Keratinocyte (primary cell): ENCODE measurements at regions not wholly inside any gene's neighbourhood (a gene's known extent, or its start where the extent isn't known, plus 50 kb on each side); places are given as distances from the start of the nearest gene placed in this dataset.

Experiments used
- DNase-seq: peaks from one replicate; pipeline ENCODE4 v3.0.0-alpha.2; 2011; ENCODE audit warnings: low read depth, missing footprints, low spot score
- FAIRE-seq: peaks from 2 replicates; lab custom pipeline; 2011; peaks lifted over from hg19 to GRCh38; lab: Jason Lieb, UNC
- H2AFZ ChIP-seq: 2 replicates; pipeline ENCODE4 v1.6.0; 2012; ENCODE audit warnings: low read length, control low read depth, inconsistent platforms; ENCODE audit not compliant: control insufficient read depth
- H3K27ac ChIP-seq: 2 replicates; pipeline ENCODE4 v1.5.1; 2011; ENCODE audit warnings: low read length; ENCODE audit not compliant: control insufficient read depth, insufficient read depth
- H3K27me3 ChIP-seq: 3 replicates; pipeline ENCODE4 v1.6.0; 2011; ENCODE audit warnings: low read length; ENCODE audit not compliant: control insufficient read depth, insufficient read depth; ENCODE audit errors: extremely low read depth
- H3K36me3 ChIP-seq, 2 experiments: 2 replicates in 1 of 2; 3 replicates in 1 of 2; pipeline ENCODE4 v1.5.1; 2011; ENCODE audit warnings: low read length in 2 of 2, mild to moderate bottlenecking in 1 of 2; ENCODE audit not compliant: control insufficient read depth in 2 of 2, insufficient read depth in 2 of 2; ENCODE audit errors: extremely low read depth in 1 of 2
- H3K4me1 ChIP-seq: 3 replicates; pipeline ENCODE4 v1.5.1; 2011; ENCODE audit warnings: low read length; ENCODE audit not compliant: control insufficient read depth, insufficient read depth; ENCODE audit errors: extremely low read depth
- H3K4me2 ChIP-seq: 3 replicates; pipeline ENCODE4 v1.6.0; 2011; ENCODE audit warnings: low read depth, low read length; ENCODE audit not compliant: control insufficient read depth, insufficient read depth; ENCODE audit errors: extremely low read depth
- H3K4me3 ChIP-seq, 3 experiments: fragments of 200-600 bp in 1 of 3; sonication (generic) in 1 of 3; 2 replicates in 2 of 3; 3 replicates in 1 of 3; pipeline ENCODE4 v1.5.1; 2011 to 2016; ENCODE audit warnings: low read length in 3 of 3, mild to moderate bottlenecking in 3 of 3, control low read depth in 2 of 3, inconsistent platforms in 1 of 3, low read depth in 1 of 3, mixed read lengths in 1 of 3, mixed run types in 1 of 3, moderate library complexity in 1 of 3; ENCODE audit not compliant: control insufficient read depth in 2 of 3, insufficient read depth in 2 of 3; ENCODE audit errors: extremely low read depth in 1 of 3
- H3K79me2 ChIP-seq: 2 replicates; pipeline ENCODE4 v1.6.0; 2012; ENCODE audit warnings: low read length; ENCODE audit not compliant: control insufficient read depth, insufficient read depth
- H3K9ac ChIP-seq: 3 replicates; pipeline ENCODE4 v1.6.0; 2011; ENCODE audit warnings: low read length; ENCODE audit not compliant: control insufficient read depth, insufficient read depth; ENCODE audit errors: extremely low read depth
- H3K9me1 ChIP-seq: 3 replicates; pipeline ENCODE4 v1.6.0; 2011; ENCODE audit warnings: low read length; ENCODE audit not compliant: control insufficient read depth, insufficient read depth; ENCODE audit errors: extremely low read depth
- H3K9me3 ChIP-seq: 2 replicates; pipeline ENCODE4 v1.5.1; 2012; ENCODE audit warnings: low read depth, low read length; ENCODE audit not compliant: control insufficient read depth
- H4K20me1 ChIP-seq: 3 replicates; pipeline ENCODE4 v1.6.0; 2011; ENCODE audit warnings: low read length; ENCODE audit not compliant: control insufficient read depth, insufficient read depth; ENCODE audit errors: extremely low read depth
- CTCF ChIP-seq, 3 experiments: IDR thresholded peaks in 1 of 3; conservative IDR thresholded peaks in 1 of 3; optimal IDR thresholded peaks in 1 of 3; 2 replicates in 2 of 3; 3 replicates in 1 of 3; pipeline versions ENCODE3 to v1.5.1; 2011; ENCODE audit warnings: low read length in 3 of 3, mild to moderate bottlenecking in 3 of 3, moderate library complexity in 2 of 3, control low read depth in 1 of 3, inconsistent platforms in 1 of 3; ENCODE audit not compliant: insufficient read depth in 2 of 3; ENCODE audit errors: extremely low read depth in 1 of 3
- EZH2 ChIP-seq: IDR thresholded peaks from one replicate; pipeline ENCODE4 v1.6.1; 2012; ENCODE audit warnings: inconsistent platforms, mild to moderate bottlenecking, low read length, moderate library complexity
- dilution Hi-C: fragments of 300-500 bp; cut with MboI; formaldehyde crosslinking; loops from one replicate; pipeline ENCODE4 v1.7.0; 2020; ENCODE audit warnings: low sequenced_read_pairs; ENCODE audit not compliant: extremely low pct_ligation_motif_present

DNA sequence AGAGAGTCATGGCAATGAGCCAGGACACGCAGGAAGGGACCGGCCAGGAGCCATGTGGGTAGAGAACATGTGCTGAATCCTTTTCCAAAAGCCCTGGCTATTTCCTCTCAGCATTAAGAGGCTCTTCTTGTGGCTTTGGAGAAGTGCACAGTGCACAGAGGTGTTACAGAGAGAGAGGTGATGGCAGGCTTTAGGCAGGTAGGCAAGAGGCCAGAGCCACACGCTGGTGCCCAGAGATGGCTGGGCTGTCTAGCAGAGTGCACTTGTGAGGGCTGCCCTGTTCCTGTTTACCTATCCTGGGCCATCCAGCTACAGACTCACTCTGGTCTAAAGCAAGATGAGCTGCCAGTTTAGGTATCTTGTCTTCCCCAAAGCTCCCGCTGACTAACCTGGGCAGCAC is 402.6 kb downstream of the OCA2 start:
- no peak overlapping the region for H3K27ac ChIP-seq
- no peak for FAIRE-seq
- no peak for DNase-seq

DNA sequence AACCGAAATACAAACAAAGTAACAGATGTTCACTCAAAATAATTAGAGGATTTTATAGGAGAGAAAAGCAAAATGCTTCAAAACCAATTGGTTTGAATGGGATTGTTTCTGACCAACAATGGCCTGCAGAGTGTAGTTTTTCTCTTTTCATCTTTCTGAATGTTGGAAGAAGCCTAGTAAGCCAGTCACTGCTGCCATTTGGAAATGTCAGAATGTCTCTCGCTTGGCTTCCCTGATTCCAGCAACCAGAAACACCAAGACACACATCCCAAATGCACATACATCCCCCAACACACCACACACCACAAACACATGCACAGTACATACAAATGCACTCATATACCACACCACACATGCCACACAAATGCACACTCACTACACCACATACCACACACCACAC is 403.4 kb downstream of the OCA2 start:
- Histone ChIP-seq H3K79me2 (no peaks in the 10 kb centered on the region), H3K27ac (no peak overlapping the region), H3K4me3 (no peak overlapping the region), H3K9me3 (no peaks in the 10 kb centered on the region), H3K9ac (no peak overlapping the region), H4K20me1 (no peaks in the 10 kb centered on the region), H3K36me3 (no peaks in the 10 kb centered on the region), H3K4me2 (no peak overlapping the region), H3K9me1 (no peaks in the 10 kb centered on the region), H3K4me1 (peaks cover 4% of the 10 kb centered on the region), H2AFZ (no peak overlapping the region), H3K27me3 (no peaks in the 10 kb centered on the region)
- TF ChIP-seq EZH2 = no peak
- no peak for TF ChIP-seq CTCF (optimal IDR thresholded peaks at IDR 0.05 in 1 of 3, IDR thresholded peaks at IDR 0.05 in 1 of 3, conservative IDR thresholded peaks at IDR 0.05 in 1 of 3; ENCODE audit: extremely low read depth in 1 of 3, insufficient read depth in 2 of 3, low read length in 3 of 3)
- dilution Hi-C loops = no loop called here
- DNase-seq (no peak), FAIRE-seq (no peak)

More for the DNA sequence above, 402.6 kb downstream of the OCA2 start:
- no peaks in the 10 kb centered on the region for H3K79me2 ChIP-seq
- H3K4me2 ChIP-seq = no peak overlapping the region
- no peak for TF ChIP-seq CTCF (optimal IDR thresholded peaks at IDR 0.05 in 1 of 3, IDR thresholded peaks at IDR 0.05 in 1 of 3, conservative IDR thresholded peaks at IDR 0.05 in 1 of 3; ENCODE audit: extremely low read depth in 1 of 3, insufficient read depth in 2 of 3, low read length in 3 of 3)
- no peak for TF ChIP-seq EZH2
- no peak overlapping the region for H3K9ac ChIP-seq
- no peaks in the 10 kb centered on the region for H4K20me1 ChIP-seq
- no peak overlapping the region for H2AFZ ChIP-seq
- H3K9me1 ChIP-seq = no peaks in the 10 kb centered on the region
- H3K4me3 ChIP-seq = no peak overlapping the region
- dilution Hi-C loops = no loop called here
- H3K36me3 ChIP-seq = no peaks in the 10 kb centered on the region
- H3K4me1 ChIP-seq = peaks cover 4% of the 10 kb centered on the region
- H3K9me3 ChIP-seq = no peaks in the 10 kb centered on the region
- no peaks in the 10 kb centered on the region for H3K27me3 ChIP-seq
